NCI-H1048 (cell line): ENCODE measurements at regions not wholly inside any gene's neighbourhood (a gene's known extent, or its start where the extent isn't known, plus 50 kb on each side); places are given as distances from the start of the nearest gene placed in this dataset.
A peak's percentile ranks its signal among the peaks of the same experiment; 100 is the strongest.

Experiments used
- DNase-seq: peaks from one replicate; lab custom pipeline; 2025; lab: John Stamatoyannopoulos, UW

DNA sequence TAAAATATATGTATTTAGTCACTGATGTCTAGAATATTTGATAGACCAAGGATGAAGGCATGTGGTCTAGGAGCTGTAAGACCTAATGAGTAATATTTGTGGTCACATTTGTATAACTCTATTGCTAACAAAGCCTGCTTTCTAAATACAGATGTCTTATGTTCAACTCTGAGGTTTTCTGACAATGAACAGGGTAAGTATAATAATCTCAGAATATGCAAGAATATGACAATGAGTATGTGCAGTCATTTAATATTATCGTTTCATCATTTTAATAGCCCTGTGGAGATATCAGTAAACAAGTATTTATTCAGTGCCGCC, 389.6 kb downstream of the LRIG3 start:
- no peak for DNase-seq

DNA sequence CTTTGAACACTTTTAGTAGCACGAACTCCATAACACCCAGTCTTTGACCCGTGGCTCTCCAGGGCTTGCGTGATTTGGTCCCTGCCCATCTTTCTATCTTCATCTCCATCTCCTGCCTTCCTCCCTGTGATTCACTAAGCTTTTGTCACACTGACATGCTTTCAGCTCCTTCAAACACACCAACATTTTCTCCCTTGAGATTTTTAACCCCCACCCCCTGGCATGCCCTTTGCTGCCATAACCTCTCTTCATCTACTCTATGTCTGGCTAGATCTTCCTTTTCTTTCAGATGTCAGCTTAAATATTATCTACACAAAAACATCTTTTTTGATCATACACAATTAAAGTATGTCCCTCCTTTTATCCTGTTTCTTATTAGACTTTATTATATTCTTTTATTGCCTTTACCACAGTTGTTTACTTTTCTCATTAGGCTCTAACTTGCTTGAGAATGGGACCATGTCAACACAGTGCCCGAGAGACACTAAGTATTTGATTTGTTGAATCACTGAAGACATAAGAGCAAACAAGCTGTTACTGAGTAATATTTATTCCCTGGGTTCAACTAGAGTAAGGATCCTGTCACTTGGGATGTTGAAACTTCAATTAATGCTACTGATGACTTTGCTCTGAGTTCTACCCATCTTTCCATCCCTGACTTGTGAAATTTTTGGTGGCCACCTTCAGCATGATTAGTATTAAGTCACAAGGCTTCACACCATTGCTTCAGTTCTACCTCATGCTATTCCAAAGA, 387.3 kb downstream of the LRIG3 start:
- DNase-seq, result no peak

DNA sequence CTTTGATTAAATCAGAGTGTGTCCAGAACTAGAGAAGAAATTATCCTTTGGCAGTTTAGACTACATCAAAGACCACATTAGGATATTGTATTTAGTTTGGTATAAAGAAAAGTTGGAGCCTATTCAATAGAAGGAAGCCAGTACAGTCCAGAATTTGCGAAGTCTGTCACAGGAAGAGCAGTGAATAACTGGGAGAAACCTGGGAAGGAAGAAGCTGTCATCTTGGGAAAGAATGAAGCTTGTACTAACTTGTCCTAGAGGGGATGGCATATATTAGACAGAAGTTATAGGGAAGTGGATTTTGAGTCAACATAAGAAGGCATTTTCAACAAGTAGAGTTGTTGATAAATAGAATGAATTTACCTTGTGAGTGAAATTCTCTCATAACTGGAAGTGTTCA, 386.7 kb downstream of the LRIG3 start:
- DNase-seq, result no peak

DNA sequence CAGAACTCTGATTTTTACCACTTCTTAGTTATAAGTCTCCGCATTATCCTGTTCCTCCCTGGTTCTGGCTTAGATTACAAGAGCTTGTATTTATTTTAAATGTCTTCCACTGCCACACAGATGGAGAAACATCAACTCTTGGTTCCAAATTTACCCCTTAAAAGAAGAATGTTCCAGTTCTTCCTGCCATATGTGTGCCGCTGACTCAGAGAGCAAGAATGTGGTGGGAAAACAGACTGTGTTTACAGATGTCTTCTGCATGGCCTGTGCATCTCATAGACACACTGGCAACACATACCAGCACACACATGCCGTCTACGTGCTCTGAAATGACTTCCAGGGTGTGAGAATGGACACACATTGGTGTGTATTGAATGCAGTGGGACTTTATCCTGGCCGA, 383.0 kb downstream of the LRIG3 start:
- no peak for DNase-seq

- DNase-seq, result no peak
Measured at GRCh38 chr12:58539295-58539694, 381.0 kb downstream of the LRIG3 start.

DNA sequence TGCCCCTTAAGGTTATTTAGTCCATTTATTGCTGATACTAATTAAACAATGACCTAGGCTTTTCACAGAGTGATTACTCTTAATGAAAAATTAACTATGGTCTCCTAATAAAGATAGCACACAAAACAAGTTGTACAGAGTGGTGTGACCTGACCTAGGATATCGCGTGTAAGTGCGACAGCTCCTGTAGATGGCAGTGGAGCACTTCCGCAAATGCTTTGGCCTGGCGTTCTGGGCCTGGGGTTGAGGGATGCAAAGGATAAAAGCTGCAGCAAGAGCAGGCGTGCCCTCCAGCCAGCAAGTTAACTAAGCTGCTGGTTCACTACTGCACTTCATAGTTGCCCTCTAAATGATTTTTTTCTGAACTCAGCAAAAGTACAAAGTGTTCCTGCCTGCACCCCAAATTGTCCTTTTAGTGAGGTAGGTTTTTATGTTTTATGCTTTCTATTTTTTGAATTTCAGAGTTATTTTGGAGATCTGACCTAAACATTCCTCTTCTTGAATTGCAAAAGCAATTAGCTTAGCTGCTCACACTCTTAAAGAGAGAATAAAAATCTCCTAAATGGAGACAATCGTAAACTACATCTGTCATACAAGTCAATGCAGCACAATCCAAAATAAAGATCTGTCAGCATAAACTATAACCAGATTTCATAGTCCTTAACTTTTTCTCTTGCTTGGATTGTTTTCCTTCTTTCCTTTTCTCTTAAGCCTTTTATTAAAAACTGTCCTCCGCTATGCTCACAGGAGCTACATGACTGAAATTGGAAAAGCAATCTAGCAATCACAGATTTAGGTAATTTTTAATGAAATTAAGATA, 379.6 kb downstream of the LRIG3 start:
- peak; percentile 42 for DNase-seq

- DNase-seq, result no peak
Measured at GRCh38 chr12:58541300-58541690, 379.0 kb downstream of the LRIG3 start.

DNA sequence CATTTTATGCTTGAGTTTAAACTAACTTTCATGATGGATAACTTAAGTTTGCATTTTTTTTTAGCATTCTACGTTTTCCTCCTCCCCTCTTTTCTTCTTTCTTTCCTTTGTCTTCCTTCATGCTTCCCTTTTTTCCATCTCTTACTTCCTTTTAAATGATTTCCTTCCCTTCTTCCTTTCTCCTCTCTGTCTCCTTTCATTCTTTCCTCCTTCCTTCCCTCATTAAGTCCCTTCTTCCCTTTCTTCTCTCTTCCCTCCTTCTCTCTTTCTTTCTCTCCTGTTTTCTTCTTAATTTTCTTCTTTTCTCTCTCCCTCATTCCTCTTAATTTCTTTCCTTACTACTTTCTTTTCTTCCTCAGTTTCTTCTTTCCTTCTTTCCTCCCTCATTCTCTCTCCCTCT, 376.0 kb downstream of the LRIG3 start:
- DNase-seq, result no peak

DNA sequence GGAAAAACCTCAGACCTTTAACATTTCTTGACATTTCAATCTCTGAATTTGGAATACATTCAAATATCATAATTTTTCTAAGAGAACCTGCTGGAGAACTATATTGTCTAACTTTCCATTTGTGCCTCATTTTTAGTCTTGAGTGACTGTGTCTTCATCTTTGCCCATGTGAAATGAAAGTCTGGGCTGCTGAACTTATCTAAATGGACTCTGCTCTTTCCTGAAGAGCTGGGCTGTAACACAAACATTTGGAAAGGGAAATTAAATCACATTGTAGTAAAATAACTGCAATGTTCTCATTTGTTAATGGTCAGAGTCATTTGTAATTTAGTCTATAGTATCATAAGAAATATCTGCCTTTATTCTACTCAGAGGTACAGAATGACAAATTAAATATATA, 373.1 kb downstream of the LRIG3 start:
- no peak for DNase-seq

DNA sequence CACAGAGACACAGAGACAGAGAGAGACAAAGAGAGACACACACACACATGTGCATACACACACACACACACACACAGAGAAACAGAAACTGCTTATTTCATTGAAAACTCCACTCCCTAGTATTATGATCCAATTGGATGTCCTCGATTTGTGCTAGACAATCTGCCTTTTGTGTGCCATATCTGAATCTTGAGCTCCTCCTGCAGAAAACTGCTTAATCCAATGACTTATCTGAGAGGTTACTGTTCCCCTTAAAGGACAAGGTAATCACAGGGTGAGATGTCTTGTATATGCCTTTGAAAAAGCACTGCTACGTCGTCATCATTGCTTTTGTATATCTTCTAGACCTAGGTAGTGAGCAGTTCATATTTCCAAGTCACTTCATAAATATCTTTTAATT, 371.5 kb downstream of the LRIG3 start:
- no peak for DNase-seq

GRCh38 chr12:58554522-58555157, 365.7 kb downstream of the LRIG3 start:
- no peak for DNase-seq

DNA sequence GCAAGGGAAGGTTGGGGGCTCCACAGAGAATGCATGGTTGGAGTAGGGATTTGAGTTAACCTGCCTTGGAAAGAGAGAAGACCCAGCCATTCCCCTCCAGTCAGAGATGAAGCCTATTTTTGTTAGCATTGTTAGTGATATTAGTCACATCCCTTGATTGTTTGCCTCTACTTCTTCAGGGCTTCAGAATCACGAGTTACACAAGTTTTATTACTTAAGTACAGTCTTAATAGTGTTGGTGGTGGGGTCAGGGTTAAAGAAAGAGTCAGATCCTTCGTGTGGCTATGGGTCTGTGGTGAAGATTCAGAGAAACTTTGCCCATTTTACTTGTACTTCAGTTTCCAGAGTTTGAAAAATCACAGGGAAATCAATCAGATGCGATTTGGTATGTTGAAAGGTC, 363.1 kb downstream of the LRIG3 start:
- no peak for DNase-seq

DNA sequence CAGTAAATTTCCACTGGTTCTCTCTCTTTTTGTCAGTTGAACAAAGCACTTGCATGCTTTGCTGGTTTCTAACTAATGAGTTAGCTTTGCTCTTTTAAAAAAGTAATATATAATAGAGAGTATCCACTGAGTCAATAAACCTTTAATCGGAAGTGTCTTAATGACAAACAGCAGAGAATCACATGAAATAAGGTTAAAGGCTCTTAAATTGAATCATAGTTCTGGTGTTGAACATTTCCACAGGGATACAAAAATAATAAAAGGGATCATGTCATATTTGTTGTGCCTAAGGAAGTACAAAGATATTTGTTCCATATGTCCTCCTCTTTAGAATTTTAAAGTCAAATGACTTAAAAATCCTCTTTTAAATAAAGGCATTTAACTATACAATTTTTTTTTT, 362.6 kb downstream of the LRIG3 start:
- DNase-seq, result no peak

DNA sequence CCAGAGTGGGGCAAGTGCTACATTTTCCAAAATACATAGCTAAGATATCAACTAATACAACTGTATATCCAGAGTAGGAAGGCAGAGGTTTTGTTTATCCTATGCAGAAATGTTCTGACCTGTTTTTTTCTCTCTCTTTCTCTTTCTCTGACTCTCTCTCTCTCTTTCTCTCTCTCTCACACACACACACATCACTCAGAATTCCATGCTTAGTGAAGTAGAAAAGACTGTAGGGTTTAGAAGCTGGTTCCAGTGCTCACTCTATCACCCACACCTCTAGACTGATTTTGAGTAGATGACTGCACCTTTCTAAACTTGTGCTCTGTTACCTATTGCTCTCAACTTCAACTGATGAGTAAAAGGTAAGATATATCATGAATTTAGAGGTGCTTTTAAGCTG, 356.7 kb downstream of the LRIG3 start:
- no peak for DNase-seq

DNA sequence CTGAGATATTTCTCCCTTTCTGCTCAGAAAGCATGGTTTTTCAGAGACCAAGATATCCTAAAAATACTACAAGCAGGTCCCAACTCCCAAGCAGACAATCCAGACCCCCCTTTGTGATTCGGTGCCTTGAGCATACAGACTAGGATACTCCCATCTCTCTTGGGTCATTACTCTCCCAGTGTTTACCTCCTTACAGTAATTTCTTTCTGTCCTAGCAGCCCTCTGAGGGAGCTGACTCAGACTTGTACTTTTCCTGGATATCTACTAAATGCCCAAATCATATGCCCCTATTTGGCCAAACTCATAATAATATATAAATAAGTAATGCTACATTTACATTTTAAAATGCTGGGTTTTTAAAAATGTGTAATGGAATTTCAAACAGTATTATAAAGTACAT, 355.6 kb downstream of the LRIG3 start:
- DNase-seq, result no peak

- no peak for DNase-seq
Measured at GRCh38 chr12:58566599-58566998, 353.7 kb downstream of the LRIG3 start.

- DNase-seq, result no peak
Measured at GRCh38 chr12:58567189-58567588, 353.1 kb downstream of the LRIG3 start.

DNA sequence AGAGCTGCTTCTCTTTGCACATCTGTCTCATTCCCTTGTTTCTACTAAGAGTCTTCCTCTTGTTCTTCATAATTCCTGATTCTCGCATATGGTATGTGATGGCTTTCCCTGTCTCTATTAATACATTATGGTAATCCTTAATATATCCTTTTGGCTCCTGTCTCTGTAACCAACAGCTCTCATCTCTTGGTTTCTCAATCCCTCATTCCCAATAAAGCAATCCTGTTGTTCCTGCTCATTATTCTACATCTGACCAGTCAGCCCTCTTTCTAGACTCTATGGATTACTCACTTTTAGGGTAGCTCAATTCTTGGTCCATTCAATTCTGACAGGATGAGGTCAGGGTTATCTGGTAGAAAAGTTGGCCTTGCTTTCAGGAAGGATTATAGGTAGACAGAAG, 349.9 kb downstream of the LRIG3 start:
- no peak for DNase-seq

- no peak for DNase-seq
Measured at GRCh38 chr12:58575256-58575655, 345.0 kb downstream of the LRIG3 start.

DNA sequence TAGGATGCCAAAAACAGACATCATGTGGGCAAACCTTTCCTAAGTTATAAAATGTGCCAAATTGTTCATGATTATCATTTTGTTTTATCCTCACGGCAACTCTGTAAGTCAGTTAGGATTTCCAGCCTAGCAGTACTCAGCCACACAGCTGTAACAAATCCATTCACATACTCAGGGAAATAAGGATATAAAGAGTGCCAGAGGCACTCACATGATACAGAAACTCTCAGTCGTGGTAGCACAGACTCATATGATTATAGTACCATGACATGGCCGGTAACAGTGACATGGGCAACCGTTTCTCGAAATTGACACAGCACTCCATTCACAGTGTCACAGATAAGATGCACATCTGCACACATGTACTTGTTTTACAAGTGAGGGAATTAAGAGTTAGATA, 344.2 kb downstream of the LRIG3 start:
- DNase-seq, result no peak

DNA sequence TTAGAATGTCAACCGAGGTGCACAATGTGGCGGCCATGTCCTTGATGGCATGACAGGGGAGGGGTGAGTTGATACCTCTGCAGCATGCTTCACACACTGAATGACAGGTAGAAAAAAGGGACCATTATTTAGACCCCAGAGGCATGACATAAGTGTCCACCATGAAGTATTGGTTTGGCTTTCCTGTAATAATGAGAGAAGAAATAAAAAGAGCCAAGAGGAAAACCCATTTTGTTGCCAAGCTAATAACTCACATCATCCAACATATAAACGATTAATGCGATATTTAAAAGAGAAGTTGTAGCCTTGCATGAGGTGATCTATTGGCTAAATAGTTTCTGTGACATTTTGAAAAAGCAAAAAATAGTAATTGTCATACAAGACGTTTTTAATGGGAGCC, 343.4 kb downstream of the LRIG3 start:
- DNase-seq, result no peak

DNA sequence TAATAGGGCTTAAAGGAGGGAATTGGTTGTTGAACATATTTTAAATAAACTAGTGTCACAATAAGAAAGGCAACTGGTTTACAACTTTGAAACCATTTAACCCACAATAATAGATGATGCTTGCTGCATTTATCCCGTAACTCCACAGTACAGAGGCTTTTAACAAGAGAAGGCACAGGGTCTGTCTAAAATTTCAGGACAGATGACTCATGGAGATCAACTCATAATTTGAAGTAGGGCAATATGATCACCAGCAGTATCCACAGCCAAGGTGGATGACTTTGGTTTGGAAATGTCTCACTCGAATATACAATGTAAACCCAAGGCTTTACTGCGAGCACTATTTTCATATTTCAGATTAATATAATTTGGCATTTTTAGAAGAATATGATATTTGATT, 340.2 kb downstream of the LRIG3 start:
- no peak for DNase-seq

- no peak for DNase-seq
Measured at GRCh38 chr12:58583529-58583928, 336.8 kb downstream of the LRIG3 start.
